Astrocyte (in vitro differentiated cells and primary cell): ENCODE measurements at regions not wholly inside any gene's neighbourhood (a gene's known extent, or its start where the extent isn't known, plus 50 kb on each side); places are given as distances from the start of the nearest gene placed in this dataset.

Experiments used
- DNase-seq: peaks from one replicate; pipeline ENCODE4 v3.0.0-alpha.2; 2010; ENCODE audit warnings: low read depth
- FAIRE-seq: peaks from 2 replicates; lab custom pipeline; 2011; peaks lifted over from hg19 to GRCh38; lab: Jason Lieb, UNC
- H2AFZ ChIP-seq: 2 replicates; pipeline ENCODE4 v1.6.0; 2012; ENCODE audit warnings: low read depth, low read length, inconsistent platforms
- H3K27ac ChIP-seq: 2 replicates; pipeline ENCODE4 v1.5.1; 2011; ENCODE audit warnings: low read depth, low read length, inconsistent platforms
- H3K27me3 ChIP-seq: 2 replicates; pipeline ENCODE4 v1.6.0; 2011; ENCODE audit warnings: low read length, inconsistent platforms; ENCODE audit not compliant: insufficient read depth
- H3K36me3 ChIP-seq: 2 replicates; pipeline ENCODE4 v1.5.1; 2011; ENCODE audit warnings: low read length, inconsistent platforms; ENCODE audit not compliant: insufficient read depth
- H3K4me1 ChIP-seq: 2 replicates; pipeline ENCODE4 v1.5.1; 2011; ENCODE audit warnings: low read length, inconsistent platforms; ENCODE audit not compliant: insufficient read depth
- H3K4me2 ChIP-seq: 2 replicates; pipeline ENCODE4 v1.6.0; 2012; ENCODE audit warnings: low read length, inconsistent platforms
- H3K4me3 ChIP-seq: 2 replicates; pipeline ENCODE4 v1.5.1; 2011; ENCODE audit warnings: low read depth, mild to moderate bottlenecking, low read length, inconsistent platforms; ENCODE audit not compliant: insufficient read depth
- H3K79me2 ChIP-seq: 2 replicates; pipeline ENCODE4 v1.6.0; 2012; ENCODE audit warnings: mild to moderate bottlenecking, low read length, inconsistent platforms; ENCODE audit not compliant: insufficient read depth
- H3K9ac ChIP-seq: 2 replicates; pipeline ENCODE4 v1.6.0; 2012; ENCODE audit warnings: mild to moderate bottlenecking, low read length, inconsistent platforms
- H3K9me3 ChIP-seq: 2 replicates; pipeline ENCODE4 v1.5.1; 2012; ENCODE audit warnings: low read depth, mild to moderate bottlenecking, low read length, inconsistent platforms; ENCODE audit not compliant: insufficient read depth
- H4K20me1 ChIP-seq: 2 replicates; pipeline ENCODE4 v1.6.0; 2012; ENCODE audit warnings: low read length, inconsistent platforms; ENCODE audit not compliant: insufficient read depth
- H3K27ac Mint-ChIP-seq: one replicate; pipeline ENCODE4 v1.8.0; 2021; ENCODE audit warnings: mild to moderate bottlenecking, mixed read lengths; ENCODE audit not compliant: unreplicated experiment
- H3K27me3 Mint-ChIP-seq: one replicate; pipeline ENCODE4 v1.8.0; 2021; ENCODE audit warnings: low read depth, mixed read lengths; ENCODE audit not compliant: unreplicated experiment
- H3K36me3 Mint-ChIP-seq: one replicate; pipeline ENCODE4 v1.8.0; 2021; ENCODE audit warnings: low read depth, mixed read lengths; ENCODE audit not compliant: unreplicated experiment
- H3K4me1 Mint-ChIP-seq: one replicate; pipeline ENCODE4 v1.8.0; 2021; ENCODE audit warnings: low read depth, mixed read lengths; ENCODE audit not compliant: unreplicated experiment
- H3K4me3 Mint-ChIP-seq: one replicate; pipeline ENCODE4 v1.8.0; 2021; ENCODE audit warnings: mild to moderate bottlenecking, moderate library complexity, mixed read lengths; ENCODE audit not compliant: unreplicated experiment
- H3K9me3 Mint-ChIP-seq: one replicate; pipeline ENCODE4 v1.8.0; 2021; ENCODE audit warnings: mild to moderate bottlenecking, mixed read lengths; ENCODE audit not compliant: unreplicated experiment
- CTCF ChIP-seq: IDR thresholded peaks from 2 replicates; pipeline ENCODE4 v1.5.1; 2011; ENCODE audit warnings: low read depth, mild to moderate bottlenecking, inconsistent platforms, low read length, moderate library complexity; ENCODE audit not compliant: insufficient read depth
- EZH2 ChIP-seq: IDR thresholded peaks from 2 replicates; pipeline ENCODE4 v1.6.1; 2012; ENCODE audit warnings: mild to moderate bottlenecking, low read length, inconsistent platforms; ENCODE audit not compliant: insufficient read depth

GRCh38 chr11:92357841-92358240 is 133.2 kb downstream of the FAT3 start:
- FAIRE-seq: no peak
- Mint-ChIP-seq H3K4me1 (peaks cover 5% of the 10 kb centered on the region), H3K27me3 (no peaks in the 10 kb centered on the region)

GRCh38 chr11:92361551-92361950 is 136.9 kb downstream of the FAT3 start:
- Histone ChIP-seq H3K79me2 (no peaks in the 10 kb centered on the region), H3K9ac (no peak overlapping the region), H3K4me3 (no peak overlapping the region), H3K4me2 (no peak overlapping the region), H2AFZ (no peak overlapping the region), H3K27me3 (no peaks in the 10 kb centered on the region), H3K27ac (no peak overlapping the region), H4K20me1 (no peaks in the 10 kb centered on the region), H3K4me1 (no peaks in the 10 kb centered on the region), H3K36me3 (no peaks in the 10 kb centered on the region), H3K9me3 (no peaks in the 10 kb centered on the region)
- no peaks in the 10 kb centered on the region for H3K9me3 Mint-ChIP-seq
- no peak for TF ChIP-seq CTCF
- TF ChIP-seq EZH2: no peak
- DNase-seq: no peak
- peaks cover 5% of the 10 kb centered on the region for H3K36me3 Mint-ChIP-seq
- FAIRE-seq: no peak
- no peak overlapping the region for H3K27ac Mint-ChIP-seq
- H3K4me3 Mint-ChIP-seq: no peak overlapping the region
- H3K4me1 Mint-ChIP-seq: peaks cover 5% of the 10 kb centered on the region
- no peaks in the 10 kb centered on the region for H3K27me3 Mint-ChIP-seq

More at GRCh38 chr11:92357841-92358240, 133.2 kb downstream of the FAT3 start:
- H3K27ac Mint-ChIP-seq: no peak overlapping the region
- no peak for TF ChIP-seq CTCF
- TF ChIP-seq EZH2: no peak
- no peak overlapping the region for H2AFZ ChIP-seq
- peaks cover 14% of the 10 kb centered on the region for H3K36me3 Mint-ChIP-seq
- no peaks in the 10 kb centered on the region for H3K79me2 ChIP-seq
- H3K4me1 ChIP-seq: no peaks in the 10 kb centered on the region
- H3K4me3 ChIP-seq: no peak overlapping the region
- H3K36me3 ChIP-seq: no peaks in the 10 kb centered on the region
- no peak overlapping the region for H3K4me2 ChIP-seq
- no peak overlapping the region for H3K4me3 Mint-ChIP-seq
- no peaks in the 10 kb centered on the region for H3K9me3 Mint-ChIP-seq
- no peaks in the 10 kb centered on the region for H4K20me1 ChIP-seq
- H3K9me3 ChIP-seq: no peaks in the 10 kb centered on the region
- H3K9ac ChIP-seq: no peak overlapping the region
- no peak for DNase-seq
- H3K27me3 ChIP-seq: no peaks in the 10 kb centered on the region
- H3K27ac ChIP-seq: no peak overlapping the region

- Histone ChIP-seq H3K4me2 (no peak overlapping the region), H3K27ac (no peak overlapping the region), H2AFZ (no peak overlapping the region), H3K9ac (no peak overlapping the region), H3K79me2 (no peaks in the 10 kb centered on the region), H3K27me3 (no peaks in the 10 kb centered on the region), H3K9me3 (no peaks in the 10 kb centered on the region), H3K36me3 (no peaks in the 10 kb centered on the region), H3K4me1 (no peaks in the 10 kb centered on the region), H4K20me1 (no peaks in the 10 kb centered on the region), H3K4me3 (no peak overlapping the region)
- Mint-ChIP-seq H3K36me3 (peaks cover 8% of the 10 kb centered on the region), H3K4me1 (no peaks in the 10 kb centered on the region), H3K4me3 (no peak overlapping the region), H3K27ac (no peak overlapping the region), H3K27me3 (no peaks in the 10 kb centered on the region), H3K9me3 (no peaks in the 10 kb centered on the region)
- FAIRE-seq (no peak), DNase-seq (no peak)
- no peak for TF ChIP-seq CTCF
- TF ChIP-seq EZH2: no peak
These were observed 138.4 kb downstream of the FAT3 start for GRCh38 chr11:92362989-92363388.
